WERI-Rb-1 (cell line): ENCODE measurements at regions not wholly inside any gene's neighbourhood (a gene's known extent, or its start where the extent isn't known, plus 50 kb on each side); places are given as distances from the start of the nearest gene placed in this dataset.

Experiments used
- DNase-seq: peaks from one replicate; pipeline ENCODE4 v3.0.0-alpha.2; 2020
- H3K27ac ChIP-seq: fragments of 250-450 bp; sonication (Bioruptor Pico); 2 replicates; pipeline ENCODE4 v1.5.1; 2020; ENCODE audit warnings: mild to moderate bottlenecking, moderate library complexity
- H3K27me3 ChIP-seq: fragments of 250-450 bp; sonication (Bioruptor Pico); 2 replicates; pipeline ENCODE4 v1.5.1; 2021; ENCODE audit warnings: mild to moderate bottlenecking, low read depth, moderate library complexity; ENCODE audit not compliant: insufficient read depth, severe bottlenecking
- H3K36me3 ChIP-seq: fragments of 250-450 bp; sonication (Bioruptor Pico); 2 replicates; pipeline ENCODE4 v1.5.1; 2020; ENCODE audit warnings: mild to moderate bottlenecking, moderate library complexity
- H3K4me3 ChIP-seq: 2 replicates; pipeline ENCODE4 v1.5.1; 2011; ENCODE audit warnings: low read depth, mild to moderate bottlenecking, control low read depth, low read length
- H3K9me3 ChIP-seq: fragments of 250-450 bp; sonication (Bioruptor Pico); 2 replicates; pipeline ENCODE4 v1.5.1; 2021; ENCODE audit warnings: mild to moderate bottlenecking, moderate library complexity; ENCODE audit not compliant: severe bottlenecking
- TF ChIP-seq, protein P1 (sequence below): IDR thresholded peaks from 2 replicates; pipeline ENCODE4 v1.5.1; 2011; ENCODE audit warnings: low read depth, mild to moderate bottlenecking, control low read depth, inconsistent platforms, low read length

- DNase-seq = no peak
- TF ChIP-seq, protein P1, sequence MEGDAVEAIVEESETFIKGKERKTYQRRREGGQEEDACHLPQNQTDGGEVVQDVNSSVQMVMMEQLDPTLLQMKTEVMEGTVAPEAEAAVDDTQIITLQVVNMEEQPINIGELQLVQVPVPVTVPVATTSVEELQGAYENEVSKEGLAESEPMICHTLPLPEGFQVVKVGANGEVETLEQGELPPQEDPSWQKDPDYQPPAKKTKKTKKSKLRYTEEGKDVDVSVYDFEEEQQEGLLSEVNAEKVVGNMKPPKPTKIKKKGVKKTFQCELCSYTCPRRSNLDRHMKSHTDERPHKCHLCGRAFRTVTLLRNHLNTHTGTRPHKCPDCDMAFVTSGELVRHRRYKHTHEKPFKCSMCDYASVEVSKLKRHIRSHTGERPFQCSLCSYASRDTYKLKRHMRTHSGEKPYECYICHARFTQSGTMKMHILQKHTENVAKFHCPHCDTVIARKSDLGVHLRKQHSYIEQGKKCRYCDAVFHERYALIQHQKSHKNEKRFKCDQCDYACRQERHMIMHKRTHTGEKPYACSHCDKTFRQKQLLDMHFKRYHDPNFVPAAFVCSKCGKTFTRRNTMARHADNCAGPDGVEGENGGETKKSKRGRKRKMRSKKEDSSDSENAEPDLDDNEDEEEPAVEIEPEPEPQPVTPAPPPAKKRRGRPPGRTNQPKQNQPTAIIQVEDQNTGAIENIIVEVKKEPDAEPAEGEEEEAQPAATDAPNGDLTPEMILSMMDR = no peak
- H3K36me3 ChIP-seq = no peaks in the 10 kb centered on the region
Observed at GRCh38 chr6:90977513-90977912, 390.6 kb upstream of the MAP3K7 start.

GRCh38 chr6:90976341-90976740 is 389.5 kb upstream of the MAP3K7 start:
- TF ChIP-seq, protein P1 = no peak
- no peak for DNase-seq
- Histone ChIP-seq H3K27ac (no peak overlapping the region), H3K27me3 (no peaks in the 10 kb centered on the region), H3K4me3 (no peak overlapping the region), H3K36me3 (no peaks in the 10 kb centered on the region), H3K9me3 (no peaks in the 10 kb centered on the region)

More at GRCh38 chr6:90977513-90977912, 390.6 kb upstream of the MAP3K7 start:
- Histone ChIP-seq H3K27me3 (no peaks in the 10 kb centered on the region), H3K27ac (no peak overlapping the region), H3K4me3 (no peak overlapping the region), H3K9me3 (no peaks in the 10 kb centered on the region)

DNA sequence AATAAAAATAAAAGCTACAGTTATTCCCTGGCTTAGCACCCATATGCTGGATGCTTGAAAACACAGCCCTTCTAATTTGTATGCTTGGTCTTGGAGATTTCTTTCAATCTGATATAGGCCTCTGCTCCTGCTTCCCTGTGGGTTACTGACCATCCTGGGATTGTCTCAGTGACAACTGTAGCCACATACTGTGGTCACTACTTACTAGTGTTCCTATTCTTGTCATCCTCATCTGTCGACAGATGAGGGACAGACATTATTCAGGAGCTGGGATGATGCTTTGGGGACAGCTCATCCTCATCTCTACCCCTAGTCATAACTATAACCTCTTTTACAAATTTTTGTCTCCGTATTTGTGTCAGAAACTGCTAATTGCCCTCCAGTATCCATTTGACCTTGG is 388.9 kb upstream of the MAP3K7 start:
- Histone ChIP-seq H3K9me3 (no peaks in the 10 kb centered on the region), H3K36me3 (no peaks in the 10 kb centered on the region), H3K27ac (no peak overlapping the region), H3K4me3 (no peak overlapping the region), H3K27me3 (no peaks in the 10 kb centered on the region)
- no peak for DNase-seq
- TF ChIP-seq, protein P1 = no peak

GRCh38 chr6:90973188-90973587 is 386.3 kb upstream of the MAP3K7 start:
- Histone ChIP-seq H3K9me3 (no peaks in the 10 kb centered on the region), H3K4me3 (no peak overlapping the region), H3K27me3 (no peaks in the 10 kb centered on the region), H3K36me3 (no peaks in the 10 kb centered on the region), H3K27ac (no peak overlapping the region)
- no peak for DNase-seq
- TF ChIP-seq, protein P1 = no peak

- no peak for DNase-seq
- no peaks in the 10 kb centered on the region for H3K36me3 ChIP-seq
- H3K27ac ChIP-seq = no peak overlapping the region
- TF ChIP-seq, protein P1 = no peak
- H3K27me3 ChIP-seq = no peaks in the 10 kb centered on the region
- H3K4me3 ChIP-seq = no peak overlapping the region
- no peaks in the 10 kb centered on the region for H3K9me3 ChIP-seq
Observed at GRCh38 chr6:90970672-90971071, 383.8 kb upstream of the MAP3K7 start.

- DNase-seq = no peak
- no peak overlapping the region for H3K27ac ChIP-seq
- H3K4me3 ChIP-seq = no peak overlapping the region
- no peaks in the 10 kb centered on the region for H3K27me3 ChIP-seq
- no peaks in the 10 kb centered on the region for H3K36me3 ChIP-seq
- TF ChIP-seq, protein P1 = no peak
- H3K9me3 ChIP-seq = no peaks in the 10 kb centered on the region
Observed at GRCh38 chr6:90967471-90967870, 380.6 kb upstream of the MAP3K7 start.
